Stimulated activated CD8-positive, alpha-beta memory T cell treated with anti-CD3 and anti-CD28 coated beads, Interleukin-12 subunit alpha, Interleukin-12 subunit beta, amount 100 ng/mL, for 1 hour (primary cell): ENCODE measurements at regions not wholly inside any gene's neighbourhood (a gene's known extent, or its start where the extent isn't known, plus 50 kb on each side); places are given as distances from the start of the nearest gene placed in this dataset.
"Not testable (repeated sequence)": the region's sequence is repeated elsewhere in the genome, so short reads cannot be mapped to it uniquely, and the experiment has no call there.

Source experiments
- DNase-seq: peaks from one replicate; pipeline ENCODE4 v3.0.0-alpha.2; 2020; ENCODE audit warnings: low read depth

GRCh38 chr4:58360354-58361133, 1250.4 kb upstream of the IGFBP7 start:
- no peak for DNase-seq

- DNase-seq, result no peak
Observed at GRCh38 chr4:58359590-58359989, 1249.4 kb upstream of the IGFBP7 start.

GRCh38 chr4:58357947-58358346, 1247.8 kb upstream of the IGFBP7 start:
- DNase-seq, result no peak

GRCh38 chr4:58325070-58325469, 1214.9 kb upstream of the IGFBP7 start:
- DNase-seq, result no peak

GRCh38 chr4:58313444-58313843, 1203.3 kb upstream of the IGFBP7 start:
- no peak for DNase-seq

GRCh38 chr4:58303456-58303855, 1193.3 kb upstream of the IGFBP7 start:
- DNase-seq, result no peak

GRCh38 chr4:58301376-58301999, 1191.3 kb upstream of the IGFBP7 start:
- DNase-seq, result no peak

GRCh38 chr4:58286335-58286734, 1176.2 kb upstream of the IGFBP7 start:
- no peak for DNase-seq

GRCh38 chr4:58280928-58281327, 1170.7 kb upstream of the IGFBP7 start:
- not testable (repeated sequence) for DNase-seq

- DNase-seq, result no peak
Observed at GRCh38 chr4:58275856-58276255, 1165.7 kb upstream of the IGFBP7 start.

- DNase-seq, result no peak
Observed at GRCh38 chr4:58274553-58274952, 1164.4 kb upstream of the IGFBP7 start.

- DNase-seq, result no peak
Observed at GRCh38 chr4:58272311-58272710, 1162.1 kb upstream of the IGFBP7 start.

GRCh38 chr4:58265734-58266133, 1155.5 kb upstream of the IGFBP7 start:
- no peak for DNase-seq

GRCh38 chr4:58261526-58261925, 1151.3 kb upstream of the IGFBP7 start:
- no peak for DNase-seq

- no peak for DNase-seq
Observed at GRCh38 chr4:58254291-58254690, 1144.1 kb upstream of the IGFBP7 start.

GRCh38 chr4:58252656-58253055, 1142.5 kb upstream of the IGFBP7 start:
- DNase-seq, result no peak

GRCh38 chr4:58247792-58248191, 1137.6 kb upstream of the IGFBP7 start:
- DNase-seq, result no peak

- no peak for DNase-seq
Observed at GRCh38 chr4:58225460-58225859, 1115.3 kb upstream of the IGFBP7 start.

- no peak for DNase-seq
Observed at GRCh38 chr4:58219179-58219578, 1109.0 kb upstream of the IGFBP7 start.

- DNase-seq, result no peak
Observed at GRCh38 chr4:58216461-58216860, 1106.3 kb upstream of the IGFBP7 start.

- no peak for DNase-seq
Observed at GRCh38 chr4:58214376-58214775, 1104.2 kb upstream of the IGFBP7 start.

- no peak for DNase-seq
Observed at GRCh38 chr4:58209551-58209950, 1099.4 kb upstream of the IGFBP7 start.

- no peak for DNase-seq
Observed at GRCh38 chr4:58209001-58209400, 1098.8 kb upstream of the IGFBP7 start.
